Gastrocnemius medialis (tissue), 4 donors: ENCODE measurements at regions not wholly inside any gene's neighbourhood (a gene's known extent, or its start where the extent isn't known, plus 50 kb on each side); places are given as distances from the start of the nearest gene placed in this dataset.

ENCODE experiments used
- ATAC-seq, 2 donors: fragments of 150-250 bp; one replicate each; pipeline ENCODE4 v1.9.1; 2016
- DNase-seq, 2 donors: peaks; one replicate each; pipeline ENCODE4 v3.0.0-alpha.2; 2019
- H3K27ac ChIP-seq, 4 donors: fragments of 200-600 bp; sonication (generic); 1 replicate in 1 of 4; 2 replicates in 3 of 4; pipeline ENCODE4 v1.5.1; 2016 to 2018; ENCODE audit warnings: mild to moderate bottlenecking in 2 of 4, moderate library complexity in 1 of 4
- H3K27me3 ChIP-seq, 3 donors: fragments of 200-600 bp; sonication (generic) in 2 of 3; 1 replicate in 1 of 3; 2 replicates in 2 of 3; pipeline versions ENCODE4 v1.5.1 to v1.6.0; 2016 to 2019; ENCODE audit warnings: mild to moderate bottlenecking in 1 of 3, moderate library complexity in 1 of 3
- H3K36me3 ChIP-seq, 2 donors: fragments of 200-600 bp; sonication (generic) in 1 of 2; one replicate each; pipeline ENCODE4 v1.5.1; 2017 to 2018
- H3K4me1 ChIP-seq, 2 donors: fragments of 200-600 bp; sonication (generic) in 1 of 2; one replicate each; pipeline ENCODE4 v1.5.1; 2016 to 2017; ENCODE audit warnings: mild to moderate bottlenecking in 2 of 2
- H3K4me3 ChIP-seq, 4 donors: fragments of 200-600 bp; sonication (generic) in 3 of 4; 1 replicate in 1 of 4; 2 replicates in 3 of 4; pipeline ENCODE4 v1.5.1; 2016 to 2019; ENCODE audit warnings: mild to moderate bottlenecking in 2 of 4
- H3K9me3 ChIP-seq, 3 donors: fragments of 200-600 bp; sonication (generic) in 2 of 3; 1 replicate in 1 of 3; 2 replicates in 2 of 3; pipeline ENCODE4 v1.5.1; 2016 to 2019
- CTCF ChIP-seq, 5 experiments: fragments of 450-650 bp in 3 of 5; fragments of 200-600 bp in 2 of 5; sonication (generic) in 2 of 5; IDR thresholded peaks in 4 of 5; conservative IDR thresholded peaks in 1 of 5; 1 replicate in 4 of 5; 2 replicates in 1 of 5; pipeline ENCODE4 v1.5.1; 2016 to 2019; ENCODE audit warnings: antibody characterized with exemption in 5 of 5, mild to moderate bottlenecking in 3 of 5, moderate library complexity in 3 of 5
- POLR2A ChIP-seq, 2 donors: fragments of 450-650 bp; IDR thresholded peaks; one replicate each; pipeline ENCODE4 v1.6.1; 2017; ENCODE audit warnings: antibody characterized with exemption in 2 of 2, mild to moderate bottlenecking in 2 of 2, moderate library complexity in 2 of 2
- in situ Hi-C, 4 donors: fragments of 200-750 bp; cut with MboI; loops; one replicate each; pipeline versions ENCODE4 v1.15.0 to v1.8.0; 2017; ENCODE audit warnings: low sequenced_read_pairs in 4 of 4
- intact Hi-C: fragments of 100-400 bp; cut with DNase I; formaldehyde crosslinking; loops from one replicate; pipeline ENCODE4 v1.15.1; 2023; ENCODE audit warnings: low total_unique reads

GRCh38 chr2:217715484-217715883, 287.3 kb downstream of the TNS1 start:
- Histone ChIP-seq H3K27me3 (no peaks in the 10 kb centered on the region), H3K4me3 (no peak overlapping the region), H3K27ac (no peak overlapping the region), H3K36me3 (no peaks in the 10 kb centered on the region), H3K4me1 (peaks cover 10 to 18% of the 10 kb centered on the region in 2 donors), H3K9me3 (no peaks in the 10 kb centered on the region)
- intact Hi-C loops: loop anchor here (10.0 kb wide), 2 partner anchors 201 to 1681 kb away; no protein-coding TSS in a partner anchor
- TF ChIP-seq CTCF (IDR thresholded peaks at IDR 0.05 in 4 of 5, conservative IDR thresholded peaks at IDR 0.05 in 1 of 5): no peak
- no peak for TF ChIP-seq POLR2A (IDR thresholded peaks at IDR 0.05)
- in situ Hi-C loops: loop anchor here (10.0 to 25.0 kb wide), 7 partner anchors 201 to 1201 kb away; partner anchors contain the start of gene IGFBP5 (in 3 of the 4)
- DNase-seq (no peak), ATAC-seq (no peak)

GRCh38 chr2:217714287-217714751, 288.5 kb downstream of the TNS1 start:
- Histone ChIP-seq H3K27me3 (no peaks in the 10 kb centered on the region), H3K36me3 (no peaks in the 10 kb centered on the region), H3K4me1 (peaks cover 10 to 18% of the 10 kb centered on the region in 2 donors), H3K27ac (peak overlapping the region; percentile 30 to 67 (median 41)), H3K9me3 (no peaks in the 10 kb centered on the region), H3K4me3 (no peak overlapping the region)
- in situ Hi-C loops: loop anchor here (5.0 to 25.0 kb wide), 9 partner anchors 67 to 1200 kb away; partner anchors contain the start of gene IGFBP5 (in 3 of the 4)
- peak in 1 of 2 donors; percentile 53 for ATAC-seq
- peak in 1 of 2 donors; percentile 48 for DNase-seq
- no peak for TF ChIP-seq POLR2A (IDR thresholded peaks at IDR 0.05)
- intact Hi-C loops: loop anchor here (5.0 to 10.0 kb wide), 5 partner anchors 200 to 1680 kb away; partner anchors contain the start of gene IGFBP5

GRCh38 chr2:217713395-217714286, 289.2 kb downstream of the TNS1 start:
- in situ Hi-C loops: loop anchor here (5.0 to 25.0 kb wide), 9 partner anchors 66 to 1199 kb away; partner anchors contain the start of gene IGFBP5 (in 3 of the 4)
- peaks cover 10 to 18% of the 10 kb centered on the region in 2 donors for H3K4me1 ChIP-seq
- intact Hi-C loops: loop anchor here (1.0 to 10.0 kb wide), 6 partner anchors 63 to 1679 kb away; partner anchors contain the start of gene IGFBP5

GRCh38 chr2:217712431-217712830, 290.4 kb downstream of the TNS1 start:
- no peaks in the 10 kb centered on the region for H3K27me3 ChIP-seq
- no peak overlapping the region for H3K4me3 ChIP-seq
- DNase-seq (no peak), ATAC-seq (no peak)
- in situ Hi-C loops (loop anchor here (5.0 to 25.0 kb wide), 9 partner anchors 65 to 1198 kb away; partner anchors contain the start of gene IGFBP5 (in 3 of the 4)), intact Hi-C loops (loop anchor here (5.0 to 10.0 kb wide), 5 partner anchors 198 to 1678 kb away; partner anchors contain the start of gene IGFBP5)
- H3K4me1 ChIP-seq: peaks cover 11 to 23% of the 10 kb centered on the region in 2 donors
- no peak for TF ChIP-seq CTCF (IDR thresholded peaks at IDR 0.05 in 4 of 5, conservative IDR thresholded peaks at IDR 0.05 in 1 of 5)
- no peak for TF ChIP-seq POLR2A (IDR thresholded peaks at IDR 0.05)
- no peaks in the 10 kb centered on the region for H3K9me3 ChIP-seq
- no peak overlapping the region for H3K27ac ChIP-seq
- H3K36me3 ChIP-seq: no peaks in the 10 kb centered on the region

More at GRCh38 chr2:217713395-217714286, 289.2 kb downstream of the TNS1 start:
- TF ChIP-seq CTCF (IDR thresholded peaks at IDR 0.05 in 4 of 5, conservative IDR thresholded peaks at IDR 0.05 in 1 of 5) (peak; percentile 86 to 99 (median 93)), POLR2A (IDR thresholded peaks at IDR 0.05) (no peak)
- H3K9me3 ChIP-seq: no peaks in the 10 kb centered on the region
- H3K27ac ChIP-seq: peak overlapping the region; percentile 30 to 67 (median 41)
- ATAC-seq (peak; percentile 76 to 77), DNase-seq (peak; percentile 38 to 64)
- H3K27me3 ChIP-seq: no peaks in the 10 kb centered on the region
- no peak overlapping the region for H3K4me3 ChIP-seq
- H3K36me3 ChIP-seq: no peaks in the 10 kb centered on the region
